ENCODE measurements at regions not wholly inside any gene's neighbourhood (a gene's known extent, or its start where the extent isn't known, plus 50 kb on each side); places are given as distances from the start of the nearest gene placed in this dataset.

GRCh38 chr13:105465745-105466144, 1069.7 kb downstream of the EFNB2 start, which contains the start of gene DAOA:
Gene DAOA, plus strand, starts transcription at chr13:105466045.
- Histone ChIP-seq H3K9me3 (ENCODE audit: insufficient read depth, low read length) (peaks cover 3% of the 10 kb centered on the region; the same call in 1 of the 2 replicates), H3K4me3 (ENCODE audit: insufficient read length, low read depth) (no peak within 1 kb of the TSS), H3K27me3 (ENCODE audit: insufficient read depth, insufficient read length) (no peaks in the 10 kb centered on the region), H3K9ac (ENCODE audit: insufficient read length, low read depth) (no peak within 1 kb of the TSS), H3K36me3 (ENCODE audit: insufficient read depth, insufficient read length, low read length) (no peaks in the 10 kb centered on the region), H3K4me1 (ENCODE audit: insufficient read depth, insufficient read length) (no peaks in the 10 kb centered on the region)
- DNase-seq (ENCODE audit: low read depth, low spot score): no peak
- TF ChIP-seq ZNF274 (IDR thresholded peaks at IDR 0.05; ENCODE audit: low read depth, low read length): no peak
- TF ChIP-seq SUZ12 (IDR thresholded peaks at IDR 0.05; ENCODE audit: extremely low read depth, insufficient read depth, insufficient read length): no peak
- no peak for TF ChIP-seq YY1 (IDR thresholded peaks at IDR 0.05; ENCODE audit: insufficient read depth, insufficient read length)

- Histone ChIP-seq H3K9ac (ENCODE audit: insufficient read length, low read depth) (no peak overlapping the region), H3K27me3 (ENCODE audit: insufficient read depth, insufficient read length) (no peaks in the 10 kb centered on the region), H3K4me3 (ENCODE audit: insufficient read length, low read depth) (no peak overlapping the region), H3K9me3 (ENCODE audit: insufficient read depth, low read length) (peaks cover 3% of the 10 kb centered on the region; the same call in 1 of the 2 replicates), H3K36me3 (ENCODE audit: insufficient read depth, insufficient read length, low read length) (no peaks in the 10 kb centered on the region), H3K4me1 (ENCODE audit: insufficient read depth, insufficient read length) (no peaks in the 10 kb centered on the region)
- DNase-seq (ENCODE audit: low read depth, low spot score): no peak
- TF ChIP-seq ZNF274 (IDR thresholded peaks at IDR 0.05; ENCODE audit: low read depth, low read length) (no peak), YY1 (IDR thresholded peaks at IDR 0.05; ENCODE audit: insufficient read depth, insufficient read length) (no peak), SUZ12 (IDR thresholded peaks at IDR 0.05; ENCODE audit: extremely low read depth, insufficient read depth, insufficient read length) (no peak)
Observed at GRCh38 chr13:105465251-105465650, 1070.2 kb downstream of the EFNB2 start.

GRCh38 chr13:105464249-105464648, 1071.2 kb downstream of the EFNB2 start:
- H3K9me3 ChIP-seq (ENCODE audit: insufficient read depth, low read length): peaks cover 3% of the 10 kb centered on the region; the same call in 1 of the 2 replicates
- H3K4me3 ChIP-seq (ENCODE audit: insufficient read length, low read depth): no peak overlapping the region
- no peaks in the 10 kb centered on the region for H3K4me1 ChIP-seq (ENCODE audit: insufficient read depth, insufficient read length)
- DNase-seq (ENCODE audit: low read depth, low spot score): no peak
- TF ChIP-seq YY1 (IDR thresholded peaks at IDR 0.05; ENCODE audit: insufficient read depth, insufficient read length) (no peak), SUZ12 (IDR thresholded peaks at IDR 0.05; ENCODE audit: extremely low read depth, insufficient read depth, insufficient read length) (no peak), ZNF274 (IDR thresholded peaks at IDR 0.05; ENCODE audit: low read depth, low read length) (no peak)
- no peak overlapping the region for H3K9ac ChIP-seq (ENCODE audit: insufficient read length, low read depth)
- no peaks in the 10 kb centered on the region for H3K36me3 ChIP-seq (ENCODE audit: insufficient read depth, insufficient read length, low read length)
- no peaks in the 10 kb centered on the region for H3K27me3 ChIP-seq (ENCODE audit: insufficient read depth, insufficient read length)

- no peaks in the 10 kb centered on the region for H3K36me3 ChIP-seq (ENCODE audit: insufficient read depth, insufficient read length, low read length)
Observed at GRCh38 chr13:105463011-105463501, 1072.4 kb downstream of the EFNB2 start.

GRCh38 chr13:105462098-105462497, 1073.4 kb downstream of the EFNB2 start:
- no peaks in the 10 kb centered on the region for H3K4me1 ChIP-seq (ENCODE audit: insufficient read depth, insufficient read length)
- TF ChIP-seq ZNF274 (IDR thresholded peaks at IDR 0.05; ENCODE audit: low read depth, low read length): no peak
- TF ChIP-seq YY1 (IDR thresholded peaks at IDR 0.05; ENCODE audit: insufficient read depth, insufficient read length): no peak
- TF ChIP-seq SUZ12 (IDR thresholded peaks at IDR 0.05; ENCODE audit: extremely low read depth, insufficient read depth, insufficient read length): no peak

More at GRCh38 chr13:105463011-105463501, 1072.4 kb downstream of the EFNB2 start:
- no peak overlapping the region for H3K9ac ChIP-seq (ENCODE audit: insufficient read length, low read depth)
- no peak overlapping the region for H3K4me3 ChIP-seq (ENCODE audit: insufficient read length, low read depth)
- H3K9me3 ChIP-seq (ENCODE audit: insufficient read depth, low read length): peaks cover 3% of the 10 kb centered on the region; the same call in 1 of the 2 replicates
- no peaks in the 10 kb centered on the region for H3K27me3 ChIP-seq (ENCODE audit: insufficient read depth, insufficient read length)
- no peaks in the 10 kb centered on the region for H3K4me1 ChIP-seq (ENCODE audit: insufficient read depth, insufficient read length)
- TF ChIP-seq SUZ12 (IDR thresholded peaks at IDR 0.05; ENCODE audit: extremely low read depth, insufficient read depth, insufficient read length) (no peak), YY1 (IDR thresholded peaks at IDR 0.05; ENCODE audit: insufficient read depth, insufficient read length) (no peak), ZNF274 (IDR thresholded peaks at IDR 0.05; ENCODE audit: low read depth, low read length) (no peak)
- no peak for DNase-seq (ENCODE audit: low read depth, low spot score)

GRCh38 chr13:105452895-105453294, 1082.6 kb downstream of the EFNB2 start:
- no peak for DNase-seq (ENCODE audit: low read depth, low spot score)
- no peaks in the 10 kb centered on the region for H3K4me1 ChIP-seq (ENCODE audit: insufficient read depth, insufficient read length)
- no peak overlapping the region for H3K9ac ChIP-seq (ENCODE audit: insufficient read length, low read depth)
- no peaks in the 10 kb centered on the region for H3K27me3 ChIP-seq (ENCODE audit: insufficient read depth, insufficient read length)
- H3K36me3 ChIP-seq (ENCODE audit: insufficient read depth, insufficient read length, low read length): no peaks in the 10 kb centered on the region
- H3K9me3 ChIP-seq (ENCODE audit: insufficient read depth, low read length): no peaks in the 10 kb centered on the region
- TF ChIP-seq ZNF274 (IDR thresholded peaks at IDR 0.05; ENCODE audit: low read depth, low read length) (no peak), YY1 (IDR thresholded peaks at IDR 0.05; ENCODE audit: insufficient read depth, insufficient read length) (no peak), SUZ12 (IDR thresholded peaks at IDR 0.05; ENCODE audit: extremely low read depth, insufficient read depth, insufficient read length) (no peak)
- H3K4me3 ChIP-seq (ENCODE audit: insufficient read length, low read depth): no peak overlapping the region

More at GRCh38 chr13:105462098-105462497, 1073.4 kb downstream of the EFNB2 start:
- Histone ChIP-seq H3K9me3 (ENCODE audit: insufficient read depth, low read length) (no peaks in the 10 kb centered on the region), H3K27me3 (ENCODE audit: insufficient read depth, insufficient read length) (no peaks in the 10 kb centered on the region), H3K9ac (ENCODE audit: insufficient read length, low read depth) (no peak overlapping the region), H3K36me3 (ENCODE audit: insufficient read depth, insufficient read length, low read length) (no peaks in the 10 kb centered on the region), H3K4me3 (ENCODE audit: insufficient read length, low read depth) (no peak overlapping the region)
- no peak for DNase-seq (ENCODE audit: low read depth, low spot score)

GRCh38 chr13:105450784-105451183, 1084.7 kb downstream of the EFNB2 start:
- no peak for DNase-seq (ENCODE audit: low read depth, low spot score)
- Histone ChIP-seq H3K9ac (ENCODE audit: insufficient read length, low read depth) (no peak overlapping the region), H3K27me3 (ENCODE audit: insufficient read depth, insufficient read length) (no peaks in the 10 kb centered on the region), H3K9me3 (ENCODE audit: insufficient read depth, low read length) (no peaks in the 10 kb centered on the region), H3K36me3 (ENCODE audit: insufficient read depth, insufficient read length, low read length) (no peaks in the 10 kb centered on the region), H3K4me3 (ENCODE audit: insufficient read length, low read depth) (no peak overlapping the region), H3K4me1 (ENCODE audit: insufficient read depth, insufficient read length) (no peaks in the 10 kb centered on the region)
- TF ChIP-seq SUZ12 (IDR thresholded peaks at IDR 0.05; ENCODE audit: extremely low read depth, insufficient read depth, insufficient read length): no peak
- TF ChIP-seq ZNF274 (IDR thresholded peaks at IDR 0.05; ENCODE audit: low read depth, low read length): no peak
- TF ChIP-seq YY1 (IDR thresholded peaks at IDR 0.05; ENCODE audit: insufficient read depth, insufficient read length): no peak
